ENCODE measurements at regions not wholly inside any gene's neighbourhood (a gene's known extent, or its start where the extent isn't known, plus 50 kb on each side); places are given as distances from the start of the nearest gene placed in this dataset.

DNA sequence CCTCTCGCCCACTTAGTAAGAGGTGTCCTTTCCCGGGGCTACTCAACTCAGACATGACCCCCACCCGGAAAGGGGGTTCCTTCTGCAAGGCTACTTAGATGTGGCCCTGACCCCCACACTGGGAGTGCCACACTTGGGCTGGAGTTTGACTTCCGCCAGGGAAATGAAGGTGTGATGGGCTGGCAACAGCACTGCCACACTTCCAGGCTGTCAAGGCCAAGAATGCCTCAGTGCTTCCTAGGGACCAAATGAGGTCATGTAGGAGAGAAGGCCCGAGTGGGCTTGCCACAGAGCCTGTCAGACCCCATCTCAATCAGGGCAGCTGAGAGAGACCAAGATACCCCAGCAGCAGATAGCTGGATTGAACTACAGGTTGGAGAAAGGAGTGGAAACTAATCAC is 55.5 kb downstream of the DRD1 start:
- DNase-seq (ENCODE audit: low spot score) = no peak
- TF ChIP-seq, protein P1, sequence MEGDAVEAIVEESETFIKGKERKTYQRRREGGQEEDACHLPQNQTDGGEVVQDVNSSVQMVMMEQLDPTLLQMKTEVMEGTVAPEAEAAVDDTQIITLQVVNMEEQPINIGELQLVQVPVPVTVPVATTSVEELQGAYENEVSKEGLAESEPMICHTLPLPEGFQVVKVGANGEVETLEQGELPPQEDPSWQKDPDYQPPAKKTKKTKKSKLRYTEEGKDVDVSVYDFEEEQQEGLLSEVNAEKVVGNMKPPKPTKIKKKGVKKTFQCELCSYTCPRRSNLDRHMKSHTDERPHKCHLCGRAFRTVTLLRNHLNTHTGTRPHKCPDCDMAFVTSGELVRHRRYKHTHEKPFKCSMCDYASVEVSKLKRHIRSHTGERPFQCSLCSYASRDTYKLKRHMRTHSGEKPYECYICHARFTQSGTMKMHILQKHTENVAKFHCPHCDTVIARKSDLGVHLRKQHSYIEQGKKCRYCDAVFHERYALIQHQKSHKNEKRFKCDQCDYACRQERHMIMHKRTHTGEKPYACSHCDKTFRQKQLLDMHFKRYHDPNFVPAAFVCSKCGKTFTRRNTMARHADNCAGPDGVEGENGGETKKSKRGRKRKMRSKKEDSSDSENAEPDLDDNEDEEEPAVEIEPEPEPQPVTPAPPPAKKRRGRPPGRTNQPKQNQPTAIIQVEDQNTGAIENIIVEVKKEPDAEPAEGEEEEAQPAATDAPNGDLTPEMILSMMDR (IDR thresholded peaks at IDR 0.05) = no peak
- no peak overlapping the region for H3K27ac ChIP-seq

DNA sequence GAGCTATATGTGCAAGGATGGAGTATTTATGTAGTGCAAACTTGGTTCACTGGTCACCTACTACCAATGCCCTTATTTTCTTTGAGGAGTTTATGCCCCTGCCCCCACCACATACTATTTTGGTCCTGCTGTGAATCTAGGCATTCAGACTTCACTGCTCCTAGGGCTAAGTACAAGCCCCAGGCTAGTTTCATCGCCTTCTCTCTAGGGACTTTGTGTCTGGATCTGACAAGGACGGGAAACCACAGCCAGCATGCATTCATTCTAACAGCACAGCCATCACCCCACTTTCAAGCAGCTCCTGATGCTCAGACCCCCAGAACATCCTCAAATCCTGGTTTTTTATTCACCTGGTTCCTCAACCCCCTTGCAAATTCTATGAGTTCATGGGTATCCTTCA is 56.8 kb downstream of the DRD1 start:
- Histone ChIP-seq H3K4me3 (no peak overlapping the region), H3K36me3 (no peaks in the 10 kb centered on the region), H3K4me1 (no peaks in the 10 kb centered on the region), H3K9me3 (no peaks in the 10 kb centered on the region), H3K27me3 (no peaks in the 10 kb centered on the region), H3K27ac (no peak overlapping the region)
- TF ChIP-seq, protein P1 (IDR thresholded peaks at IDR 0.05) = no peak
- DNase-seq (ENCODE audit: low spot score) = no peak

More for the DNA sequence above, 55.5 kb downstream of the DRD1 start:
- Histone ChIP-seq H3K4me3 (no peak overlapping the region), H3K9me3 (no peaks in the 10 kb centered on the region), H3K27me3 (no peaks in the 10 kb centered on the region), H3K36me3 (no peaks in the 10 kb centered on the region), H3K4me1 (no peaks in the 10 kb centered on the region)

DNA sequence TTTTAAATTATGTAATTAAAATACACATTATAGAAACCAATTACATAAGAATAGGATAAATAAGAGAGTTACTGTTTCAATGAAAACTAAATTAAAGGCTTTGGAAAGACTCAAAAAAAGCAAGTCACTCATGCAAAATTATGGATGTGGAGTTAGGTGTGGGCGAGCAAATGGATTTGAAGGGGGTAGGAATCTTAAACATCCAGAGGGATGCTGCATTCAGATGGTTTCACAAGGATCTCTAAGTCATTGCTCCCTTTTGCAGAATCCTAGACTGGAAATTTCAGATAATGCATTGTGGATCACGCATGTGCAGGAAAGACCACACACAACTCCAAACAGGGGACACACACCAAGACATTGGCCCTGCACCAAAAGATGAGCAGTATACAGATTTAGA is 57.5 kb downstream of the DRD1 start:
- Histone ChIP-seq H3K4me3 (no peak overlapping the region), H3K36me3 (no peaks in the 10 kb centered on the region), H3K9me3 (no peaks in the 10 kb centered on the region), H3K27me3 (no peaks in the 10 kb centered on the region), H3K4me1 (no peaks in the 10 kb centered on the region), H3K27ac (no peak overlapping the region)
- TF ChIP-seq, protein P1 (IDR thresholded peaks at IDR 0.05) = no peak
- no peak for DNase-seq (ENCODE audit: low spot score)

DNA sequence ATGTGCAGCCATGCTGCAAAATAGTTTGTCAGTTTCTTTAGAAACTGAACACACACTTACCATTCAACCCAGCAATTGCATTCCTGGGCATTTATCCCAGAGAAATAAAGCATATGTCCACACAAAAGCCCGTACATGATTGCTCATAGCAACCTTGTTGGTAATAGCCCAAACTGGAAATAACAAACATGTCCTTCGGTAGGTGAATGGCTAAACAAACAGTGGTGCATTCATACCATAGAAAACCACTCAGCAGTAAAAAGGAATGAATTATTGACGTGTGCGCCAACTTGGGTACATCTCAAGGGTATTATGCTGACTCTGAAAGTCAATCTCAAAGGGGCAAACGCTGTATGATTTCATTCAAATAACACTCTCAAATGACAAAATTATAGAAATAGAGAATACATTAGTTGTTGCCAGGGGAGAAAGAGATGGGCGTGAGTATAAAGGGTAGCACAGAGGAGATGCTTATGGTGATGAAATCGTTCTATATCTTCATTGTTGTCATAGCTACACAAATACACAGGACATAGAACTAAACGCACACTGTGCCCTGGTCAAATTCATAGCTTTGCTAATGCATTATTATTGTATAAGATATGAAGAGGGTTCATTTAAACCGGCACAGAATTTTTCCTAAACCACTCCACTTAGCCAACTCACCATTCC is 58.2 kb downstream of the DRD1 start:
- Histone ChIP-seq H3K27me3 (no peaks in the 10 kb centered on the region), H3K27ac (no peak overlapping the region), H3K4me1 (no peaks in the 10 kb centered on the region), H3K9me3 (no peaks in the 10 kb centered on the region), H3K36me3 (no peaks in the 10 kb centered on the region), H3K4me3 (no peak overlapping the region)
- DNase-seq (ENCODE audit: low spot score) = no peak
- TF ChIP-seq, protein P1 (IDR thresholded peaks at IDR 0.05) = no peak

DNA sequence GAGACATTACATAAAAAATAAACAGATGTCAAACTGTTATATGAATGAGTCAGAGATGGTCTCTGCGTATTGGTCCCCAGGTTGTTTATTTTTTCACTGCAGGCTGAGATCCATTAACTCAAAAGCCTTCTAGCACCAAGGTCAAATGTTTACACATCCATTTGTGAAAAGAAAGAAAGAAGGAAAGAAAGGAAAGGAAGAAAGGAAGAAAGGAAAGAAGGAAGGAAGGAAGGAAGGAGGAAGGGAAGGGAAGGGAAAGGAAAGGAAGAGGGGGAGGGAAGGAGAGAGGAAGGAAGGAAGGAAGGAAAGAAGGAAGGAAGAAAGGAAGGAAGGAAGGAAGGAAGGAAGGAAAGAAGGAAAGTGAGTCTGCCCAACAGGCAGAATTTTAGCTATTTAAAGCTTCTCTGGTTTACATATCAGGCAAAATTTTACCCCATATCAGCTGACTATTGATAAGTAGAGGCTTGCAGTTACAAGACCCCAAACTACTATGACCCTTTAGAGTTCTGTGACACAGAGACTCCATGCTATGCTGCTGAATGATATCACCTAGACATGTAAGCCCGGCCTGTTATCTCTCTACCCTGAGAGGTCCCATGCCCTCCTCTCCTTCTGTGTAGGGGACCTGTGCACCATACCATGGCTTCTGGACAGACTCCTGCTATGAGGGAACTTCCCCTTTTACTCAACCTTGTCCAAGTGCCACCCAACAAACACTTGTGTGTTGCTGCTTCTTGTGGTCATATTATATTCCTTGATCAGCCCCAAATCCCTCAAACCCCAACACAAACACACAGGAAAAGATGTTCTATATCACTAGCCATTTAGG is 59.0 kb downstream of the DRD1 start:
- Histone ChIP-seq H3K36me3 (no peaks in the 10 kb centered on the region), H3K9me3 (no peaks in the 10 kb centered on the region), H3K4me1 (no peaks in the 10 kb centered on the region), H3K27me3 (no peaks in the 10 kb centered on the region), H3K4me3 (no peak overlapping the region), H3K27ac (no peak overlapping the region)
- no peak for DNase-seq (ENCODE audit: low spot score)
- TF ChIP-seq, protein P1 (IDR thresholded peaks at IDR 0.05) = no peak
